ENCODE measurements at regions not wholly inside any gene's neighbourhood (a gene's known extent, or its start where the extent isn't known, plus 50 kb on each side); places are given as distances from the start of the nearest gene placed in this dataset.

GRCh38 chr7:155371331-155371883 is 73.7 kb downstream of the INSIG1 start:
- Histone ChIP-seq H3K4me1 (peaks cover 36% of the 10 kb centered on the region), H3K9me3 (no peaks in the 10 kb centered on the region), H3K4me3 (no peak overlapping the region), H3K36me3 (no peaks in the 10 kb centered on the region), H3K27ac (no peak overlapping the region), H3K27me3 (peaks cover 11% of the 10 kb centered on the region)
- intact Hi-C loops (cut with DNase I) = no loop called here
- TF ChIP-seq POLR2A (IDR thresholded peaks at IDR 0.05) (no peak), POLR2AphosphoS5 (IDR thresholded peaks at IDR 0.05; ENCODE audit: insufficient read depth in 1 of 2, low read depth in 1 of 2) (no peak)
- TF ChIP-seq, protein P1, sequence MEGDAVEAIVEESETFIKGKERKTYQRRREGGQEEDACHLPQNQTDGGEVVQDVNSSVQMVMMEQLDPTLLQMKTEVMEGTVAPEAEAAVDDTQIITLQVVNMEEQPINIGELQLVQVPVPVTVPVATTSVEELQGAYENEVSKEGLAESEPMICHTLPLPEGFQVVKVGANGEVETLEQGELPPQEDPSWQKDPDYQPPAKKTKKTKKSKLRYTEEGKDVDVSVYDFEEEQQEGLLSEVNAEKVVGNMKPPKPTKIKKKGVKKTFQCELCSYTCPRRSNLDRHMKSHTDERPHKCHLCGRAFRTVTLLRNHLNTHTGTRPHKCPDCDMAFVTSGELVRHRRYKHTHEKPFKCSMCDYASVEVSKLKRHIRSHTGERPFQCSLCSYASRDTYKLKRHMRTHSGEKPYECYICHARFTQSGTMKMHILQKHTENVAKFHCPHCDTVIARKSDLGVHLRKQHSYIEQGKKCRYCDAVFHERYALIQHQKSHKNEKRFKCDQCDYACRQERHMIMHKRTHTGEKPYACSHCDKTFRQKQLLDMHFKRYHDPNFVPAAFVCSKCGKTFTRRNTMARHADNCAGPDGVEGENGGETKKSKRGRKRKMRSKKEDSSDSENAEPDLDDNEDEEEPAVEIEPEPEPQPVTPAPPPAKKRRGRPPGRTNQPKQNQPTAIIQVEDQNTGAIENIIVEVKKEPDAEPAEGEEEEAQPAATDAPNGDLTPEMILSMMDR (IDR thresholded peaks at IDR 0.05) = no peak
- no peak for DNase-seq (ENCODE audit: extremely low spot score in 2 of 2)

GRCh38 chr7:155371884-155372781 is 74.5 kb downstream of the INSIG1 start:
- Histone ChIP-seq H3K36me3 (no peaks in the 10 kb centered on the region), H3K27ac (no peak overlapping the region), H3K9me3 (no peaks in the 10 kb centered on the region), H3K27me3 (peaks cover 11% of the 10 kb centered on the region), H3K4me3 (no peak overlapping the region), H3K4me1 (peaks cover 36% of the 10 kb centered on the region)
- intact Hi-C loops (cut with DNase I) = no loop called here
- TF ChIP-seq, protein P1 (IDR thresholded peaks at IDR 0.05) = no peak
- TF ChIP-seq POLR2AphosphoS5 (IDR thresholded peaks at IDR 0.05; ENCODE audit: insufficient read depth in 1 of 2, low read depth in 1 of 2) (no peak), POLR2A (IDR thresholded peaks at IDR 0.05) (no peak)
- no peak for DNase-seq (ENCODE audit: extremely low spot score in 2 of 2)

GRCh38 chr7:155372782-155373358 is 75.2 kb downstream of the INSIG1 start:
- DNase-seq (ENCODE audit: extremely low spot score in 2 of 2) = no peak
- intact Hi-C loops (cut with DNase I) = no loop called here
- Histone ChIP-seq H3K4me1 (peaks cover 37% of the 10 kb centered on the region), H3K36me3 (no peaks in the 10 kb centered on the region), H3K4me3 (peak overlapping the region; percentile 4 to 34), H3K9me3 (no peaks in the 10 kb centered on the region), H3K27me3 (peaks cover 11% of the 10 kb centered on the region), H3K27ac (no peak overlapping the region)
- TF ChIP-seq POLR2A (IDR thresholded peaks at IDR 0.05) = no peak
- TF ChIP-seq, protein P1 (IDR thresholded peaks at IDR 0.05) = no peak
- TF ChIP-seq POLR2AphosphoS5 (IDR thresholded peaks at IDR 0.05; ENCODE audit: insufficient read depth in 1 of 2, low read depth in 1 of 2) = no peak

GRCh38 chr7:155373359-155374273 is 75.9 kb downstream of the INSIG1 start:
- TF ChIP-seq POLR2AphosphoS5 (IDR thresholded peaks at IDR 0.05; ENCODE audit: insufficient read depth in 1 of 2, low read depth in 1 of 2) = no peak
- TF ChIP-seq, protein P1 (IDR thresholded peaks at IDR 0.05) = no peak
- no peak for TF ChIP-seq POLR2A (IDR thresholded peaks at IDR 0.05)
- peaks cover 44% of the 10 kb centered on the region for H3K4me1 ChIP-seq
- H3K9me3 ChIP-seq = no peaks in the 10 kb centered on the region
- no peaks in the 10 kb centered on the region for H3K36me3 ChIP-seq
- H3K27ac ChIP-seq = no peak overlapping the region
- H3K4me3 ChIP-seq = peak overlapping the region; percentile 4 to 34
- H3K27me3 ChIP-seq = peaks cover 11% of the 10 kb centered on the region
- no peak for DNase-seq (ENCODE audit: extremely low spot score in 2 of 2)
- intact Hi-C loops (cut with DNase I) = no loop called here
